Esophagus muscularis mucosa (tissue), 4 donors: ENCODE measurements at regions not wholly inside any gene's neighbourhood (a gene's known extent, or its start where the extent isn't known, plus 50 kb on each side); places are given as distances from the start of the nearest gene placed in this dataset.

Experiments used
- DNase-seq: peaks from one replicate; pipeline ENCODE4 v3.0.0-alpha.2; 2017; ENCODE audit errors: extremely low spot score
- H3K27ac ChIP-seq, 4 donors: fragments of 200-600 bp; sonication (generic); replicated peaks in 1 of 4; 1 replicate in 3 of 4; 2 replicates in 1 of 4; pipeline ENCODE4 v1.5.1; 2016 to 2019; ENCODE audit warnings: mild to moderate bottlenecking in 1 of 4
- H3K27me3 ChIP-seq, 4 donors: fragments of 200-600 bp; sonication (generic); one replicate each; pipeline versions ENCODE4 v1.5.1 to v1.6.0; 2016 to 2019
- H3K36me3 ChIP-seq, 4 donors: fragments of 200-600 bp; sonication (generic); one replicate each; pipeline ENCODE4 v1.5.1; 2016 to 2019
- H3K4me1 ChIP-seq, 4 donors: fragments of 200-600 bp; sonication (generic); one replicate each; pipeline ENCODE4 v1.5.1; 2016 to 2019
- H3K4me3 ChIP-seq, 4 donors: fragments of 200-600 bp; sonication (generic); 1 replicate in 2 of 4; 2 replicates in 2 of 4; pipeline ENCODE4 v1.5.1; 2016 to 2019; ENCODE audit warnings: mild to moderate bottlenecking in 4 of 4, moderate library complexity in 1 of 4
- H3K9me3 ChIP-seq, 4 donors: fragments of 200-600 bp; sonication (generic); 1 replicate in 3 of 4; 2 replicates in 1 of 4; pipeline ENCODE4 v1.5.1; 2016 to 2019
- EP300 ChIP-seq: sonication (generic); formaldehyde crosslinking; IDR thresholded peaks from one replicate; pipeline ENCODE4 v1.6.1; 2017; ENCODE audit warnings: antibody characterized with exemption
- POLR2A ChIP-seq: fragments of 450-650 bp; IDR thresholded peaks from one replicate; pipeline ENCODE4 v1.6.1; 2017; ENCODE audit warnings: antibody characterized with exemption, moderate library complexity, mild to moderate bottlenecking, low read depth
- POLR2AphosphoS5 ChIP-seq, 2 donors: sonication (generic); formaldehyde crosslinking; IDR thresholded peaks; one replicate each; pipeline ENCODE4 v1.6.1; 2017; ENCODE audit warnings: antibody characterized with exemption in 2 of 2
- WGBS: methylation state at CpG from one replicate; pipeline ENCODE4 v1.1.5; 2018; 5-methylcytosine and 5-hydroxymethylcytosine counted together
- intact Hi-C: fragments of 100-400 bp; cut with DNase I; formaldehyde crosslinking; loops from one replicate; pipeline ENCODE4 v1.15.1; 2023
- TF ChIP-seq, protein P1 (sequence below), 3 experiments: fragments of 200-600 bp in 2 of 3; fragments of 450-650 bp in 1 of 3; sonication (generic) in 2 of 3; IDR thresholded peaks; one replicate each; pipeline ENCODE4 v1.5.1; 2017 to 2019; ENCODE audit warnings: antibody characterized with exemption in 3 of 3, mild to moderate bottlenecking in 2 of 3, moderate library complexity in 1 of 3

DNA sequence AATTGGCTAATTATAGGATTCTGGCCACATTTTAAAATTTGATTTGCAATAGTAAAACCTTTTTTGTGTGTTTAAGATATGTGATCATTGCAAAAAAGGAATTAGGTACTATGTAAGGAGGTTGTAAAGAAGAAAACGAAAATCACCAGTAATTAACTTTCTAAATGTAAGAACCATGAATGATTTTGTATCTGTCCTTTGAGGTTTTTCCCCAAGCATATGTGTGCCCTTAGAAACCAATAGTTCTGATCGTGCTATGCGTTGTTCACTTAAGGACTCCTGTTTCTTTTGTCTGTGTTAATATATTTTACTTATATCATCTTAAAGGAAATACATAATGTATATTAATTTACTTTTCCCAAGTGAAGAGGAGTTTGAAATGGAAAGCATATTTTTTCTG is 410.2 kb downstream of the PSAT1 start:
- no peaks in the 10 kb centered on the region for H3K36me3 ChIP-seq
- TF ChIP-seq POLR2A (no peak), EP300 (no peak), POLR2AphosphoS5 (IDR thresholded peaks at IDR 0.05) (no peak)
- TF ChIP-seq, protein P1, sequence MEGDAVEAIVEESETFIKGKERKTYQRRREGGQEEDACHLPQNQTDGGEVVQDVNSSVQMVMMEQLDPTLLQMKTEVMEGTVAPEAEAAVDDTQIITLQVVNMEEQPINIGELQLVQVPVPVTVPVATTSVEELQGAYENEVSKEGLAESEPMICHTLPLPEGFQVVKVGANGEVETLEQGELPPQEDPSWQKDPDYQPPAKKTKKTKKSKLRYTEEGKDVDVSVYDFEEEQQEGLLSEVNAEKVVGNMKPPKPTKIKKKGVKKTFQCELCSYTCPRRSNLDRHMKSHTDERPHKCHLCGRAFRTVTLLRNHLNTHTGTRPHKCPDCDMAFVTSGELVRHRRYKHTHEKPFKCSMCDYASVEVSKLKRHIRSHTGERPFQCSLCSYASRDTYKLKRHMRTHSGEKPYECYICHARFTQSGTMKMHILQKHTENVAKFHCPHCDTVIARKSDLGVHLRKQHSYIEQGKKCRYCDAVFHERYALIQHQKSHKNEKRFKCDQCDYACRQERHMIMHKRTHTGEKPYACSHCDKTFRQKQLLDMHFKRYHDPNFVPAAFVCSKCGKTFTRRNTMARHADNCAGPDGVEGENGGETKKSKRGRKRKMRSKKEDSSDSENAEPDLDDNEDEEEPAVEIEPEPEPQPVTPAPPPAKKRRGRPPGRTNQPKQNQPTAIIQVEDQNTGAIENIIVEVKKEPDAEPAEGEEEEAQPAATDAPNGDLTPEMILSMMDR (IDR thresholded peaks at IDR 0.05): no peak
- no peaks in the 10 kb centered on the region for H3K4me1 ChIP-seq
- intact Hi-C loops: no loop called here
- no peaks in the 10 kb centered on the region for H3K9me3 ChIP-seq
- H3K27me3 ChIP-seq: no peaks in the 10 kb centered on the region
- no peak overlapping the region for H3K4me3 ChIP-seq
- no peak for DNase-seq
- WGBS: 76% methylated on average over 3 of the region's 3 CpGs
- H3K27ac ChIP-seq: no peak overlapping the region

DNA sequence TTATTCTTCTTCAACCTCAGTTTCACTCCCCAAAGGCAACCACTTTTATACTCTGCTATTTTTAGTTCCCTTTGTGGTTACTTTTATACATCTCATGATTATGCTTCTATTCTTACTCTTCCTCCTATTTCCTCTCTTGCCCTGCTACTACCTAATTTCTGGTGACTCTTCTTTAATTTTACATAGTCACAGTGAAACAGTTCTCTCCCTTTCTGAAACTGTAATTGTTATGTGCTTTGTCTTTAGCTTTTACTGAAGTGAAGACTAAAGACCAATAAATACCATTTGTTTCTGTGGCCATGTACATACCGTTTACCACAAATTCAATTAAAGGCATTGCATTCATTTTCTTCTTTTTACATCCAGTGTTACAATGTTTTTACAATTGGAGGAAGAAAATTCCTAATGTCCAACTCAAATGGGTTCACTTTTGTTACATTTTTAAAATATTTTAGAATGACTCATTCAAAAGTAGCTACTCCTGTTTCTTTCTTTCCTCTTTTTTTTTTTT is 410.6 kb downstream of the PSAT1 start:
- WGBS: 36% methylated on average over 1 of the region's 1 CpG
- TF ChIP-seq, protein P1 (IDR thresholded peaks at IDR 0.05): no peak
- TF ChIP-seq EP300 (no peak), POLR2A (no peak)

DNA sequence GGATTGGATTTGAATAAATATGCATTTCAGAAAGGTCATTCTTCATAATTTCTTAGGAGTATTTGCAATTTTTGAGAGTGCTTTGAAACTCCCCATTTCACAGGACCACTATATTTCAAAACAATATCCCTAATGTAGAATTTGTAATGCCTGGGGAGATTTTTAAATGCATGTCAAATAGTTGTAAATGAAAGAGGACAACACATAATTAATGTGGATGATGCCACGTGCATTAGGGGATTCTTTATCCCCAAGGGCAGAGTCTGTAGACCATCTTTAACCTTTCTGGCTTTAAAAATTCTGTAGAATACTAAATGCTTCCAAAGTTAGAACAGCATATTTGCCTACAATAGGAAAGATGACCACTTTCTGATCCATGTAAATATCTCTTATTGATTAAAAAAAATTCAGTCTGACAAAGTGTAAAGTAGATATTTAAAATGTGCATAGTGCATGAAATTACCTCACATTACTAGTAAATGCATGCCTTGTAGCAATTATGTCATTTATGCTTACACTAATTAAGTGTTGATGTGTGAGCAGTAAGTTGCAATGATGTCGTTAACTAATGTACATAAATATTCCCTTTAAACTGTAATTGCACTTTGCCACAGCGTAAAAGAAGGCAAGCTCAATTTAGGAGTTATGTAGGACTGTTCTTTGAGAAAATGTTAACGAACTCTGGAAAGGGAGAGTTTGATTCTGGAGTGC is 416.1 kb downstream of the PSAT1 start:
- Histone ChIP-seq H3K4me1 (no peaks in the 10 kb centered on the region), H3K4me3 (no peak overlapping the region), H3K27ac (no peak overlapping the region), H3K9me3 (no peaks in the 10 kb centered on the region), H3K27me3 (no peaks in the 10 kb centered on the region), H3K36me3 (no peaks in the 10 kb centered on the region)
- 80% methylated on average over 4 of the region's 4 CpGs for WGBS
- no peak for DNase-seq
- no peak for TF ChIP-seq POLR2A
- TF ChIP-seq, protein P1 (IDR thresholded peaks at IDR 0.05): no peak
- TF ChIP-seq POLR2AphosphoS5 (IDR thresholded peaks at IDR 0.05): no peak
- TF ChIP-seq EP300: no peak
- intact Hi-C loops: no loop called here

More for the DNA sequence above, 410.6 kb downstream of the PSAT1 start:
- Histone ChIP-seq H3K9me3 (no peaks in the 10 kb centered on the region), H3K36me3 (no peaks in the 10 kb centered on the region), H3K4me3 (no peak overlapping the region), H3K27me3 (no peaks in the 10 kb centered on the region), H3K27ac (no peak overlapping the region), H3K4me1 (no peaks in the 10 kb centered on the region)
- no peak for DNase-seq
- intact Hi-C loops: no loop called here

DNA sequence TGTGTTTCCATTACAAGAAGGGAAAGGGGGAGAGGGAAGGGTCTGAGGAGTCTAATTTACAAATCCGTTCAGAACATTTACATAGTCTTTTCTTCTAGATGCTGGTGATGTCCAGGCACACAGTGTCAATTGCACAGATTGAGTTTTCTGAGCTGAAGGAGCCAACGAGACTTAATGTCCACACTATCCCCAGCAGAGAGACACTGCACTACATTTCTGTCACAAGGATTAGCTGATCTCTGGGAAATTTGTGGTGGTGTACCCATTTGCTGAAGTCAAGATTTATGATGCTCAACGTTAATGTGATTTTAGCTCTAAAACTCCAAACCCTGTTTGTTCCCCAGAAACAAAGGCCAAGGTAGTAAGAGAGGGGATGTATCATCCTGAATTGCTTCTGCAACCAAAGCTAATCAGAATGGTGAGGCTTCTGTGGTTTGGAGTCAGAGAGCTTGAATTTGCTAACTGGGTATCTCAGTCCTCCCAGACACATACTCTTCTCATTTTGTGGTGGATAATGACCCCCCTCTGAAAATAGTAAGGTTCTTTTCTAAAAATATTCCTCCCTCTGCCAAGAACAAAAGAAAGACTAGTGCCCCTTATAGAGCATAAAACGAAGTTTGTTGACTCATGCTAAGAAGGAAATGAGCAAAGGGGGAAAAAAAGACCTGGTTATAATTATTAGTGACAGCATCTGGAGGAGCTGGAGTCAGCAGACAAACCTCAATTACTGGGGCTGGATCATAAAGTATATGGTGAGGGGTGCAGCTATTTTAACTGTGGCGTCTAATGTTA is 416.9 kb downstream of the PSAT1 start:
- no peak overlapping the region for H3K27ac ChIP-seq
- intact Hi-C loops: no loop called here
- H3K4me3 ChIP-seq: no peak overlapping the region
- TF ChIP-seq EP300 (no peak), POLR2AphosphoS5 (IDR thresholded peaks at IDR 0.05) (no peak), POLR2A (no peak)
- TF ChIP-seq, protein P1 (IDR thresholded peaks at IDR 0.05): no peak
- H3K9me3 ChIP-seq: no peaks in the 10 kb centered on the region
- DNase-seq: no peak
- WGBS: 68% methylated on average over 5 of the region's 5 CpGs
- no peaks in the 10 kb centered on the region for H3K4me1 ChIP-seq
- no peaks in the 10 kb centered on the region for H3K36me3 ChIP-seq
- no peaks in the 10 kb centered on the region for H3K27me3 ChIP-seq
